Fibroblast of lung (primary cell): ENCODE measurements at regions not wholly inside any gene's neighbourhood (a gene's known extent, or its start where the extent isn't known, plus 50 kb on each side); places are given as distances from the start of the nearest gene placed in this dataset.

Experiments
- EZH2 ChIP-seq: IDR thresholded peaks from 2 replicates; pipeline ENCODE4 v1.5.1; 2012; ENCODE audit warnings: low read length, control low read depth, mild to moderate bottlenecking; ENCODE audit errors: missing control alignments
- TF ChIP-seq, protein P1 (sequence below), 2 donors: IDR thresholded peaks in 1 of 2; conservative IDR thresholded peaks in 1 of 2; 1 replicate in 1 of 2; 2 replicates in 1 of 2; pipeline ENCODE4 v1.5.1; 2011 to 2012; ENCODE audit warnings: low read length in 2 of 2, control low read depth in 1 of 2, inconsistent platforms in 1 of 2, low read depth in 1 of 2, mild to moderate bottlenecking in 1 of 2

DNA sequence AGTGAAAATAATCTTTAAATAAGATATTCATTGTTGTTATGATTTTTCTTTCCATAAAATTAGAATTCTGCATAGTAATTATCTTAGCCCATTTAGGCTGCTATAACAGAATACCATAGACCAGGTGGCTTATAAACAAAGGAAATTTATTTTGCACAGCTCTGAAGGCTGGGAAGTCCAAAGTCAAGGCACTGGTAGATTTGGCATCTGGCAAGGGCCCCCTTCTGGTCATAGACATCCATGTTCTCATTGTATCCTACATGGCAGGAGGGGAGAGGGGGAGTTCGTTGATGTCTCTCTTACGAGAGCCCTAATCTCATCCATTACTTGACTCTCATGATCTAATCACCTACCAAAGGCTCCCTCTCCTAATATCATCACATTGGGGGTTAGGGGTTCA is 175.0 kb upstream of the CCN2 start:
- no peak for TF ChIP-seq EZH2
- TF ChIP-seq, protein P1, sequence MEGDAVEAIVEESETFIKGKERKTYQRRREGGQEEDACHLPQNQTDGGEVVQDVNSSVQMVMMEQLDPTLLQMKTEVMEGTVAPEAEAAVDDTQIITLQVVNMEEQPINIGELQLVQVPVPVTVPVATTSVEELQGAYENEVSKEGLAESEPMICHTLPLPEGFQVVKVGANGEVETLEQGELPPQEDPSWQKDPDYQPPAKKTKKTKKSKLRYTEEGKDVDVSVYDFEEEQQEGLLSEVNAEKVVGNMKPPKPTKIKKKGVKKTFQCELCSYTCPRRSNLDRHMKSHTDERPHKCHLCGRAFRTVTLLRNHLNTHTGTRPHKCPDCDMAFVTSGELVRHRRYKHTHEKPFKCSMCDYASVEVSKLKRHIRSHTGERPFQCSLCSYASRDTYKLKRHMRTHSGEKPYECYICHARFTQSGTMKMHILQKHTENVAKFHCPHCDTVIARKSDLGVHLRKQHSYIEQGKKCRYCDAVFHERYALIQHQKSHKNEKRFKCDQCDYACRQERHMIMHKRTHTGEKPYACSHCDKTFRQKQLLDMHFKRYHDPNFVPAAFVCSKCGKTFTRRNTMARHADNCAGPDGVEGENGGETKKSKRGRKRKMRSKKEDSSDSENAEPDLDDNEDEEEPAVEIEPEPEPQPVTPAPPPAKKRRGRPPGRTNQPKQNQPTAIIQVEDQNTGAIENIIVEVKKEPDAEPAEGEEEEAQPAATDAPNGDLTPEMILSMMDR (conservative IDR thresholded peaks at IDR 0.05 in 1 of 2, IDR thresholded peaks at IDR 0.05 in 1 of 2; ENCODE audit: low read depth in 1 of 2, low read length in 2 of 2) = no peak
